GM12878 (cell line): ENCODE measurements at regions not wholly inside any gene's neighbourhood (a gene's known extent, or its start where the extent isn't known, plus 50 kb on each side); places are given as distances from the start of the nearest gene placed in this dataset.

Source experiments
- ATAC-seq: fragments of 200-7000 bp; cut with Tn5 transposase; 3 replicates; pipeline ENCODE4 v1.9.1; 2020; ENCODE audit warnings: mild to moderate bottlenecking, moderate library complexity
- BruUV-seq: library from RNA; stranded (reverse); fragments of 400-500 nt; replicated peaks from 2 replicates; lab custom pipeline; 2021; lab: Mats Ljungman, UMichigan
- CTCF ChIA-PET: fragments of 300-600 bp; sonication (Branson Sonifier 250); formaldehyde crosslinking; extraction: SDS; loops from one replicate; lab custom pipeline; 2021; ENCODE audit warnings: inconsistent platforms; lab: Yijun Ruan, JAX
- POLR2A ChIA-PET: fragments of 350-600 bp; formaldehyde crosslinking; extraction: SDS; loops from one replicate; lab custom pipeline; 2021; ENCODE audit warnings: inconsistent platforms; lab: Charles Lee
- RAD21 ChIA-PET: fragments of 300-600 bp; sonication (Branson Sonifier 250); formaldehyde crosslinking; loops from one replicate; lab custom pipeline; 2023; ENCODE audit warnings: antibody characterized with exemption; ENCODE audit not compliant: unreplicated experiment; lab: Charles Lee
- SMC1A ChIA-PET: fragments of 300-600 bp; sonication (Branson Sonifier 250); formaldehyde crosslinking; loops from one replicate; lab custom pipeline; 2023; ENCODE audit not compliant: unreplicated experiment, uncharacterized antibody; lab: Charles Lee
- DNase-seq: peaks from one replicate; pipeline ENCODE4 v3.0.0-alpha.2; 2011; ENCODE audit warnings: low read depth, low spot score
- FAIRE-seq: peaks from 3 replicates; lab custom pipeline; 2011; peaks lifted over from hg19 to GRCh38; lab: Jason Lieb, UNC
- H2AFZ ChIP-seq: 2 replicates; pipeline ENCODE4 v1.6.0; 2011; ENCODE audit warnings: low read depth, low read length, control low read depth; ENCODE audit not compliant: control insufficient read depth
- H3K27ac ChIP-seq: 2 replicates; pipeline ENCODE4 v1.5.1; 2011; ENCODE audit warnings: control low read depth; ENCODE audit not compliant: control insufficient read depth, insufficient read depth
- H3K27me3 ChIP-seq, 2 experiments: replicated peaks in 1 of 2; 2 replicates each; pipeline versions ENCODE4 v1.6.0 to v1.6.1; 2011; ENCODE audit warnings: low read length in 1 of 2; ENCODE audit not compliant: control insufficient read depth in 2 of 2, insufficient read depth in 2 of 2
- H3K36me3 ChIP-seq, 2 experiments: 2 replicates each; pipeline ENCODE4 v1.5.1; 2011; ENCODE audit warnings: low read length in 1 of 2; ENCODE audit not compliant: control insufficient read depth in 2 of 2, insufficient read depth in 2 of 2
- H3K4me1 ChIP-seq: 2 replicates; pipeline ENCODE4 v1.6.1; 2011; ENCODE audit warnings: mild to moderate bottlenecking, low read length, moderate library complexity, mixed read lengths; ENCODE audit not compliant: control insufficient read depth, insufficient read depth
- H3K4me2 ChIP-seq: 2 replicates; pipeline ENCODE4 v1.6.0; 2011; ENCODE audit warnings: control low read depth; ENCODE audit not compliant: control insufficient read depth, insufficient read depth
- H3K4me3 ChIP-seq: fragments of 200-600 bp; sonication (generic); 2 replicates; pipeline ENCODE4 v1.5.1; 2016
- H3K79me2 ChIP-seq: 2 replicates; pipeline ENCODE4 v1.6.0; 2011; ENCODE audit warnings: low read length; ENCODE audit not compliant: control insufficient read depth, insufficient read depth
- H3K9ac ChIP-seq: 2 replicates; pipeline ENCODE4 v1.8.0; 2011; ENCODE audit warnings: low read length, control low read depth, mixed read lengths; ENCODE audit not compliant: control insufficient read depth, insufficient read depth
- H3K9me3 ChIP-seq: replicated peaks from 3 replicates; pipeline ENCODE4 v1.5.1; 2011; ENCODE audit warnings: mild to moderate bottlenecking, low read length; ENCODE audit not compliant: control insufficient read depth, insufficient read depth
- H4K20me1 ChIP-seq: 2 replicates; pipeline ENCODE4 v1.6.0; 2011; ENCODE audit not compliant: control insufficient read depth, insufficient read depth
- ASH2L ChIP-seq: fragments of 300-600, 200-600 bp; sonication (generic); IDR thresholded peaks from 2 replicates; pipeline ENCODE4 v1.6.1; 2017; ENCODE audit warnings: low read depth, mild to moderate bottlenecking, borderline replicate concordance
- BMI1 ChIP-seq: fragments of 450-650 bp; IDR thresholded peaks from 2 replicates; pipeline ENCODE4 v1.6.1; 2016; ENCODE audit warnings: mild to moderate bottlenecking, moderate library complexity, borderline replicate concordance
- CEBPB ChIP-seq, 2 experiments: fragments of 150-350 bp in 1 of 2; IDR thresholded peaks; 2 replicates each; pipeline ENCODE4 v1.6.1; 2012 to 2014; ENCODE audit warnings: low read depth in 2 of 2, low read length in 2 of 2, borderline replicate concordance in 1 of 2, inconsistent platforms in 1 of 2
- CHD2 ChIP-seq: IDR thresholded peaks from 2 replicates; pipeline ENCODE4 v1.6.1; 2011; ENCODE audit warnings: low read depth, low read length, improper control_type of control experiment, borderline replicate concordance
- CREB1 ChIP-seq: IDR thresholded peaks from 2 replicates; pipeline ENCODE4 v1.6.1; 2012; ENCODE audit warnings: low read depth, mild to moderate bottlenecking, inconsistent platforms
- E2F8 ChIP-seq: fragments of 450-650 bp; IDR thresholded peaks from 2 replicates; pipeline ENCODE4 v1.6.1; 2018; ENCODE audit warnings: mild to moderate bottlenecking, low read depth, moderate library complexity; ENCODE audit not compliant: partially characterized antibody
- EGR1 ChIP-seq, 2 experiments: IDR thresholded peaks; 1 replicate in 1 of 2; 2 replicates in 1 of 2; pipeline ENCODE4 v1.6.1; 2011 to 2012; ENCODE audit warnings: low read depth in 2 of 2, low read length in 2 of 2, borderline replicate concordance in 1 of 2, mild to moderate bottlenecking in 1 of 2, moderate library complexity in 1 of 2
- GATAD2B ChIP-seq: fragments of 450-650 bp; conservative IDR thresholded peaks from 2 replicates; pipeline ENCODE4 v1.6.1; 2017; ENCODE audit warnings: low read depth, mild to moderate bottlenecking, moderate library complexity
- IRF4 ChIP-seq: IDR thresholded peaks from 2 replicates; pipeline ENCODE4 v1.6.1; 2011; ENCODE audit warnings: low read depth, low read length
- JUNB ChIP-seq: IDR thresholded peaks from 2 replicates; pipeline ENCODE4 v1.6.1; 2016; ENCODE audit warnings: antibody characterized with exemption, mild to moderate bottlenecking
- MYB ChIP-seq: fragments of 150-350 bp; IDR thresholded peaks from 2 replicates; pipeline ENCODE4 v1.6.1; 2014; ENCODE audit warnings: mild to moderate bottlenecking, low read depth, low read length, borderline replicate concordance
- NR2F1 ChIP-seq: fragments of 450-650 bp; conservative IDR thresholded peaks from 2 replicates; pipeline ENCODE4 v1.6.1; 2017; ENCODE audit warnings: mild to moderate bottlenecking
- PML ChIP-seq: IDR thresholded peaks from 2 replicates; pipeline ENCODE4 v1.6.1; 2012; ENCODE audit warnings: low read length, inconsistent platforms
- POLR2AphosphoS2 ChIP-seq: IDR thresholded peaks from 2 replicates; pipeline ENCODE4 v1.6.1; 2011; ENCODE audit warnings: low read depth, mild to moderate bottlenecking, low read length, improper control_type of control experiment, moderate library complexity
- POLR2AphosphoS5 ChIP-seq: IDR thresholded peaks from 2 replicates; pipeline ENCODE4 v1.6.1; 2011; ENCODE audit warnings: mild to moderate bottlenecking, low read length, inconsistent platforms
- SKIL ChIP-seq: fragments of 450-650 bp; IDR thresholded peaks from 2 replicates; pipeline ENCODE4 v1.6.1; 2017; ENCODE audit warnings: mild to moderate bottlenecking, low read depth, inconsistent platforms; ENCODE audit not compliant: poor library complexity, severe bottlenecking
- SRF ChIP-seq, 2 experiments: IDR thresholded peaks; 2 replicates each; pipeline ENCODE4 v1.6.1; 2011; ENCODE audit warnings: low read depth in 2 of 2, low read length in 2 of 2, mild to moderate bottlenecking in 1 of 2, moderate library complexity in 1 of 2
- ZNF274 ChIP-seq: IDR thresholded peaks from one replicate; pipeline ENCODE4 v1.8.0; 2011; ENCODE audit not compliant: insufficient read length, insufficient read depth
- WGBS: methylation state at CpG from one replicate; pipeline ENCODE4 v1.1.6; 2016; ENCODE audit warnings: low lambda C conversion rate; ENCODE audit not compliant: insufficient replicate concordance, insufficient coverage; ENCODE audit errors: missing lambda C conversion rate; 5-methylcytosine and 5-hydroxymethylcytosine counted together
- in situ Hi-C: fragments of 300-500 bp; cut with MboI; formaldehyde crosslinking; loops from 9 replicates; pipeline ENCODE4 v1.14.3; 2018; ENCODE audit warnings: mixed read lengths
- intact Hi-C: fragments of 100-400 bp; cut with micrococcal nuclease; formaldehyde crosslinking; loops from one replicate; pipeline ENCODE4 v1.14.2; 2022; ENCODE audit not compliant: unreplicated experiment

GRCh38 chr10:130997267-130998045, 314.1 kb downstream of the TCERG1L start (continued):
- no peak for TF ChIP-seq E2F8
- no peak for TF ChIP-seq JUNB
- TF ChIP-seq CREB1 = no peak
- TF ChIP-seq POLR2AphosphoS5 = no peak

GRCh38 chr10:130998046-130998435, 313.5 kb downstream of the TCERG1L start:
- SMC1A ChIA-PET = no interaction called here
- no peak overlapping the region for H3K4me2 ChIP-seq
- CTCF ChIA-PET = no interaction called here
- no peak for FAIRE-seq
- no peaks in the 10 kb centered on the region for H4K20me1 ChIP-seq
- no TSS peak for BruUV-seq
- H2AFZ ChIP-seq = no peak overlapping the region
- no peaks in the 10 kb centered on the region for H3K79me2 ChIP-seq
- no peaks in the 10 kb centered on the region for H3K36me3 ChIP-seq
- no peaks in the 10 kb centered on the region; the same call in 2 of the 3 replicates for H3K9me3 ChIP-seq
- DNase-seq = no peak
- WGBS = 19% methylated on average over 5 of the region's 5 CpGs
- no peaks in the 10 kb centered on the region for H3K4me1 ChIP-seq
- in situ Hi-C loops = no loop called here
- no peak for ATAC-seq
- POLR2A ChIA-PET = no interaction called here
- H3K4me3 ChIP-seq = no peak overlapping the region
- RAD21 ChIA-PET = no interaction called here
- H3K27ac ChIP-seq = no peak overlapping the region
- intact Hi-C loops = no loop called here
- no peaks in the 10 kb centered on the region for H3K27me3 ChIP-seq
- no peak overlapping the region for H3K9ac ChIP-seq
- TF ChIP-seq ZNF274 (no peak), SRF (IDR thresholded peaks at IDR 0.05; ENCODE audit: low read depth in 2 of 2, low read length in 2 of 2) (no peak), ASH2L (no peak), CHD2 (no peak), IRF4 (no peak), MYB (no peak), SKIL (no peak), CEBPB (IDR thresholded peaks at IDR 0.05; ENCODE audit: borderline replicate concordance in 1 of 2, low read depth in 2 of 2, low read length in 2 of 2) (no peak), BMI1 (no peak), PML (no peak), NR2F1 (no peak), GATAD2B (no peak), EGR1 (IDR thresholded peaks at IDR 0.05; ENCODE audit: borderline replicate concordance in 1 of 2, low read depth in 2 of 2, low read length in 2 of 2) (no peak), POLR2AphosphoS2 (no peak)
